Dermis microvascular lymphatic vessel endothelial cell (primary cell): ENCODE measurements at regions not wholly inside any gene's neighbourhood (a gene's known extent, or its start where the extent isn't known, plus 50 kb on each side); places are given as distances from the start of the nearest gene placed in this dataset.
A peak's percentile ranks its signal among the peaks of the same experiment; 100 is the strongest.

Source experiments
- DNase-seq, 2 donors: peaks; one replicate each; pipeline versions ENCODE4 v3.0.0 to v3.0.0-alpha.2; 2010; ENCODE audit warnings: low read depth in 2 of 2

GRCh38 chr2:172328103-172328841 is 99.1 kb upstream of the ITGA6 start:
- no peak for DNase-seq

- no peak for DNase-seq
Measured at GRCh38 chr2:172329416-172329773, 98.0 kb upstream of the ITGA6 start.

GRCh38 chr2:172329774-172330671 is 97.4 kb upstream of the ITGA6 start:
- DNase-seq, result peak; percentile 82 to 84

GRCh38 chr2:172332507-172332906 is 94.9 kb upstream of the ITGA6 start:
- no peak for DNase-seq

GRCh38 chr2:172333235-172333977 is 94.0 kb upstream of the ITGA6 start:
- peak; percentile 61 to 81 for DNase-seq

- DNase-seq, result no peak
Measured at GRCh38 chr2:172333978-172334330, 93.4 kb upstream of the ITGA6 start.

GRCh38 chr2:172334988-172335387 is 92.4 kb upstream of the ITGA6 start:
- no peak for DNase-seq

GRCh38 chr2:172335736-172336135 is 91.7 kb upstream of the ITGA6 start:
- no peak for DNase-seq

GRCh38 chr2:172336681-172337080 is 90.7 kb upstream of the ITGA6 start:
- no peak for DNase-seq

- DNase-seq, result peak; percentile 45 to 48
Measured at GRCh38 chr2:172339371-172340010, 87.9 kb upstream of the ITGA6 start.

- peak in 1 of 2 donors; percentile 5 for DNase-seq
Measured at GRCh38 chr2:172340394-172340793, 87.0 kb upstream of the ITGA6 start.

- peak in 1 of 2 donors; percentile 25 for DNase-seq
Measured at GRCh38 chr2:172342078-172342477, 85.3 kb upstream of the ITGA6 start.

- DNase-seq, result no peak
Measured at GRCh38 chr2:172342611-172343010, 84.8 kb upstream of the ITGA6 start.

GRCh38 chr2:172344159-172344558 is 83.2 kb upstream of the ITGA6 start:
- no peak for DNase-seq

GRCh38 chr2:172345956-172346555 is 81.3 kb upstream of the ITGA6 start:
- DNase-seq, result peak in 1 of 2 donors; percentile 8

GRCh38 chr2:172348555-172349288 is 78.7 kb upstream of the ITGA6 start:
- DNase-seq, result no peak

GRCh38 chr2:172350839-172351479 is 76.4 kb upstream of the ITGA6 start:
- DNase-seq, result no peak

- DNase-seq, result no peak
Measured at GRCh38 chr2:172351586-172351985, 75.8 kb upstream of the ITGA6 start.

- DNase-seq, result no peak
Measured at GRCh38 chr2:172354347-172354746, 73.0 kb upstream of the ITGA6 start.

GRCh38 chr2:172357442-172357841 is 69.9 kb upstream of the ITGA6 start:
- DNase-seq, result no peak
